Erythroblast (primary cell): ENCODE measurements at regions not wholly inside any gene's neighbourhood (a gene's known extent, or its start where the extent isn't known, plus 50 kb on each side); places are given as distances from the start of the nearest gene placed in this dataset.

ENCODE experiments used
- GATA1 ChIP-seq: IDR thresholded peaks from 2 replicates; pipeline ENCODE4 v1.6.1; 2011; ENCODE audit warnings: low read depth, mild to moderate bottlenecking, control low read depth, low read length, moderate library complexity
- POLR2A ChIP-seq: IDR thresholded peaks from 2 replicates; pipeline ENCODE4 v1.6.1; 2011; ENCODE audit warnings: mild to moderate bottlenecking, low read length

- TF ChIP-seq POLR2A (no peak), GATA1 (no peak)
Measured at GRCh38 chr7:68249611-68250010, 1253.0 kb downstream of the TYW1 start.
